ENCODE measurements at regions not wholly inside any gene's neighbourhood (a gene's known extent, or its start where the extent isn't known, plus 50 kb on each side); places are given as distances from the start of the nearest gene placed in this dataset.

DNA sequence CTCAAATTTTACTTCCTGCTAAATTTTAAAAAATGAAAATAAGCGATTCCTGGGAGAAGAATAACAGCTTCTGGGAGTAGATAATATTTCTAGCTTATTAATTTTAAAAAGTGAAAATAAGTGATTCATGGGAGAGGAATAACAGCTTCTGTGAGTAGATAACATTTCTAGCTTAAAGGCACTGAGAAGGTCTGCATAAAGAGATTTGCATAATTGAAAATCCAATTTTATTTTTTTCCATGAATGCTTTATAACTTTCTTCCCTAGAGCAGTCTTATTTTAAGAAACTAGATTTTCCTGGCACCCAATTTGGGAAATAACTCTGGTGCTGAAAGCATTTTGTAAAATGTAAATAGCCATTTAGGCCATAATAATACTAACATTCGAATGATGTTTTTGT, 65.9 kb upstream of the ASTN2 start:
- no peak for DNase-seq

- DNase-seq = no peak
Measured at GRCh38 chr9:117480253-117480652, 65.4 kb upstream of the ASTN2 start.

DNA sequence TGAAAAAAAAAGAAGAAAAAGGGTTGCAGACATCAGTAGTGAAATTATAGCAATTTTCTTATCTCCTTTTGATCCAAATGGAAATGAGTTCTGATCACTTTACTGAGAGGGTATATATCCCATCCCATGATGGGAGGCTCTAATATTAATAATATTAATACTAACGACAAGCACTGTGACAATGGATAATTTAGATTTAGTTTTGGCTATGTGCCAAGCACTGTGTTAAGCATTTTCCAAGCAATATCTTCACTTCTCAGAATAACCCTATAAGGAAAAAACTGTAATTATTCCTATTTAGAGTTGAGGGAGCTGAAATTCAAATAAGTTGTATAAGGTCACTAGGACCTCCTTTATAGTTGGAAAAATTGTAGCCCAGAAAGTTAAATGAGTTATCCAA, 58.4 kb upstream of the ASTN2 start:
- DNase-seq = no peak

DNA sequence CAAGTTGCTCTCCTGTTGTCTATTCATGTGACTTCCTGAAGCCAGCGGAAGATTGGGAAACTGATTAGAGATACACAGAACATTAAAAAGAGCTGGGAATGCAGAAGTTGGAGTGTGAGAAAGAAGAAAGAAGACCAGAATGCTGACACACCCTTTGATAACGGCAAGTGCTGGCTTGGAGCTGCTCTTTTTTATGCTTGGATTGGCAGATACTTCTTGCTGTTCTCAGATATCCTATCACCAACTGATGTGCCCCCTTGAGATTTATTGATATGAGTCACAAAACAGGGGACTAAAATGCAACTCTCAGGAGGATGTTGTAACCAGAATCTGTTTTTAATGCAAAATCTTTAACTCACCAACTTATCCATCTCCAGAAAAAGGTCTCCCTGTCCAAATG, 56.0 kb upstream of the ASTN2 start:
- no peak for DNase-seq

- DNase-seq = no peak
Measured at GRCh38 chr9:117470455-117470854, 55.6 kb upstream of the ASTN2 start.

GRCh38 chr9:117466111-117466510, 51.3 kb upstream of the ASTN2 start:
- DNase-seq = no peak

DNA sequence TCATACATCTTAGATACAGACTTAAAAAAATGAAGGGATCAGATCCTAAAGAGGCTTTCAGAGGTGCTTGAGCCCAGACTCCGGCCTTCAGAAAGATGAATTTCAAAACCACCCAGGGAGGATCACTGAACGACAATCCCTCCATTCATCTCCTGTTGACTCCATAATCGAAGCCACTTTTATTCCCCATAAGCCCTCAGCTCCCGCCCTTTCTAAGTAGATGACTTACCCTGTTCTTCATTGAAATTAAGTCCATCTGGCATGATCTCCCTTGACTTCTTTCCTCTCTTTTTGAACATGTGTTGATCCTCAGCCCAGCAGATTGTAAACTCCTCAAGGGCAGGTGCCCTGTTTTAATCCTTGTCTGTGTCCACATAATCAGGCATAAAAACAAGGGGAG, 50.8 kb upstream of the ASTN2 start:
- no peak for DNase-seq

DNA sequence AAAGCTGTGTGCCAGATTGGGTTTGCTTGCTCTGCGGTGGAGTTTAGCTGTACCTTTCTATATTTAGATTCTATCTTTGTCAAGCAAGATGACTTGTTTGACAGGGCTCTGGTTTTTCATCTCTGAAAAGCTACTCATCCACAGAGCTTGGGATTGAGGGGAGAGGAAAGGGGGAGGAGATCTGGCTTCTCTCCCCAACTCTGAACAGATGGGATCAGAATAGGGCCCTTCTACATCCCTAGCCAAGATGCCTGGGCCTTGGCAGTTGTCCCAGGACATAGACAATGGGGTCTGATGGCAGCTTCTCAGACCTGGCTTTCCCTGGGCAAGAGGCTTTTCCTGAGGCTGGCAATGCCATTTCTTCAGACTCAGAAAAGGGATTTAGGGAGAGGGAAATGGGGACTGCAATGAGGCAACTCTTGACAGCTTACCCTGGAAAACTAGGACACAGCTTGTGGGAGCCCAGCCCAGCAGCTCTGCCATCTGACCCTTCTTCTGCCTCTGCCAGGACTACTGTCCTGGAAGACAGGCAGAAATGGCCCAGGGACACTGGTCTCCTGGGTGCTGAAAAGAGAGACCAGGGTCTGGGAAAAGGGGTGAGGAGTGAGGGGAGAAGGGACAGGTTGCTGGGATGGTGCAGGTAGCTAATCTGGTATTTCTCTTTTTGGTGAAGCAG, 50.2 kb upstream of the ASTN2 start:
- no peak for DNase-seq
